ENCODE measurements at regions not wholly inside any gene's neighbourhood (a gene's known extent, or its start where the extent isn't known, plus 50 kb on each side); places are given as distances from the start of the nearest gene placed in this dataset.
"Not testable (repeated sequence)": the region's sequence is repeated elsewhere in the genome, so short reads cannot be mapped to it uniquely, and the experiment has no call there.

- DNase-seq = not testable (repeated sequence)
Measured at GRCh38 chr4:18688351-18688750, 666.8 kb upstream of the LCORL start.

DNA sequence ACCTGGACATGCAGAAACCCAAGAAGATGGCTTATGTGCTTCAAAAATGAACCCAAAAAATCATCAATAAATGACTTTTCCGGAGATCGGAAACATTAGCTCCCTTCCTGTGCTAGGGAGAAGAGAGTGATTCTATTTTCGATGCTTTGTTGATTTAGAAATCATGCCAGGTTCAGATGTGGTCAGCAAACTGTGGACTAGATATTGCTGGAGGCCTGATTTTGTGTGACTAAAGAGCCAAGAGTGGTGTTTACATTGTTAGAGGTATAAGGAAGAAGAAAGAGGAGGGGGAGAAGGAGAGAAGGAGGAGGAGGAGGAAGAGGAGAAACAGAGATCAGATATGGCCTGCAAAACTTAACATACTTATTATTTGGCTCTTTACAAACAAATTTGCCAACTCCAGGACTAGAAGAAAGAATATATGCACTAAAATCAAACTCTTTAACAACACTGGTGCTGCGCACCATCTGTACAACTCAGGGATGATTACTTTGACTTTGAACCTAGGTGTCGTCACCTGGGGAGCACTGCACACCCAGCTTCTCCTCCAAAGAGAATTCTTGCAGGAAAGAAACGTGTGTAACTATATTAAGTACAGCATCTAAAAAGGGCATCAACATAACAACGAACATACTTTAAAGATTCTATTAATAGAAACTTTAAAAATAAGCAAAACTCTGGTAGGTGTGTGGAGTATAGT is 664.9 kb upstream of the LCORL start:
- no peak for DNase-seq

- DNase-seq = no peak
Measured at GRCh38 chr4:18684932-18685331, 663.4 kb upstream of the LCORL start.

DNA sequence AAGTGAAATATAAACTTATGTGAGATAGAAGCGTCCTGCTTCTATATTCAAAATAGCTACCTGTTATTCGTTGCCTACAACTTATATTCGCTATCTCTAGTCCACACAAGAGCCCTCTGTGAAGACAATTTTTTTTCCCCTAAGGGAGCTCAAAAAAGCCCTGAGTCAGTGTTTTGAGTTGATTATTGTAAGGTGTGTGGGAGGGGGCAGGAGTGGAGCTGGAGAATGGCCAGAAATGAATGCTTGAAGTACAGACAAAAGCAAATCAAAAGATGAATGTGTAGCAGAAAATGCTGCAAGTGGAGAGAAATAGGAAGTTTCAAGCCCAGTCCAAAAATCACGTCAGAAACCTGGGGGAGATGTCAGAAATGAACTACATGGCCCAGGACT is 655.0 kb upstream of the LCORL start:
- no peak for DNase-seq

GRCh38 chr4:18675586-18676525 is 654.3 kb upstream of the LCORL start:
- no peak for DNase-seq

- DNase-seq = no peak
Measured at GRCh38 chr4:18670034-18670433, 648.5 kb upstream of the LCORL start.

- no peak for DNase-seq
Measured at GRCh38 chr4:18669390-18669789, 647.8 kb upstream of the LCORL start.

DNA sequence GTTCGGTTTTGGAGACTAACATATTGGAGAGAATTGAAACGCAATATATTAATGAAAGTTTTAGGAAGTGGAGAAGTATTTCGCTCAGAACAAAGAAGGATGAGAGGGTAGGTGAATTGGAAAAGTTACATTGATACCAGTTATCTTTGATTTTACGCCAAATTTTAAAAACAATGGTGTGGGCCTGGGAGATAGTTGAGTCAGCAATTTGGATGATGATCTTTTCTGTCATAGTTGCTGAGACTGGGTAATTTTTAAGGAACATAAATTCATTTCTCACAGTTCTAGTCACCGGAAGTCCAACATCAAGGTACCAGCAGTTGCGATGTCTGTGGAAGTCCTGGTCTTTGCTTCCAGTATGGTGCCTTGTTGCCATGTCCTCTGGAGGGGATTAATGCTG is 644.8 kb upstream of the LCORL start:
- DNase-seq = no peak

DNA sequence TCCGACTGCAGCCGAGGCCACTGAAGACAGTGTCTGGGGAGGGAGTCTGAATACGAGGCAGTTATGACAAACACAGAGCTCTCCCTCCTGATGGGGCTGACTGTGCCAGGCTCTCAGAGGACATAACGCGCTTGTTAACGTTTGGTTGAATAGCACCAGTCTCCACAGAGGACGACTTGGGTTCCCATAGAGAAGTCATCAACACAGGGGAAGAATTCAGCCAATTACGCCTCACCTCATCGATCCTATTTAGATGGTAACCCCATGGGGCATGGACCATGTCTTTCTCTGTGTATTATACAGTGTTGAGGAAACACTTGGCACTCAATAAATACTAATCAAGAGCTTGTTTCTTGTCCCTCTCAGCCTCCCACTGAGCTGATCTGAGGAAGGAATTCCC is 642.6 kb upstream of the LCORL start:
- no peak for DNase-seq

GRCh38 chr4:18645351-18645750 is 623.8 kb upstream of the LCORL start:
- no peak for DNase-seq

- DNase-seq = no peak
Measured at GRCh38 chr4:18641334-18641733, 619.8 kb upstream of the LCORL start.

DNA sequence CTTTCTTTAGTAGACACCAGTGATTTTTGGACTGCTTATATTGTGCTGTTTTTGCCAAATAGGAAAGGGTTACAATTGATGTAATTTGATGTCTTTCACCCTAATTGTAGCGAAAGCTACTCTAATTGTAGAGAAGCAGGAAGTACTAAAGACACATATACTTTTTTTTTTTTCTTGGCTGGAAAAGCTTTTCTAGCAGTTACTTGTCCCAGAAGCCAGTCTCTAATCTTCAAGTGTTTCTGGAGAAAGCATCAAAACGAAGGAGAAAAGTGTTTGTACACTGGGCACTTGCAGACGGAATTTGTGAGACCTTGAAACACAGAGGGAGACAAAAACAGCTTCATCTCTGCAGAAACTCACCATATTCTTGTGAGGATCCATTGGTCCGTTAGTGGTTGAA is 616.5 kb upstream of the LCORL start:
- no peak for DNase-seq

- no peak for DNase-seq
Measured at GRCh38 chr4:18636001-18636585, 614.5 kb upstream of the LCORL start.

DNA sequence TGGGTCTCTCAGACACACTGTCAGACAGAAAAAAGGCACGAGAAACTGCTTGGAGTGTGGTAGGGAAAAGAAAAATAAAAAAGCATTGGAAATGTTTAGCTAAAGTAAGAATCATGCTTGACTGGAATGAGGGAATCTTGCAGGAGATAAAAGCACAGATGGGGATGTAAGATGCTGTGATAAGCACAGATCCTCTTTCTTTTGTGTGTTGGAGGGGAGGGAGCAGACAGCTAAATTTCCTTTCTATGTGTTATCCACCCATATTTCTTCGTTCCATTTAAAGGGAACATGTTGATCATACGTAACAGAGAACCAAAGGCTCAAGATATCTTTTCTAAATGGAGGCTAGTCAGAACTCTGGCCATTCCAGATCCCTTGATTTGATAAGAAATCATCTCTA is 614.0 kb upstream of the LCORL start:
- no peak for DNase-seq

DNA sequence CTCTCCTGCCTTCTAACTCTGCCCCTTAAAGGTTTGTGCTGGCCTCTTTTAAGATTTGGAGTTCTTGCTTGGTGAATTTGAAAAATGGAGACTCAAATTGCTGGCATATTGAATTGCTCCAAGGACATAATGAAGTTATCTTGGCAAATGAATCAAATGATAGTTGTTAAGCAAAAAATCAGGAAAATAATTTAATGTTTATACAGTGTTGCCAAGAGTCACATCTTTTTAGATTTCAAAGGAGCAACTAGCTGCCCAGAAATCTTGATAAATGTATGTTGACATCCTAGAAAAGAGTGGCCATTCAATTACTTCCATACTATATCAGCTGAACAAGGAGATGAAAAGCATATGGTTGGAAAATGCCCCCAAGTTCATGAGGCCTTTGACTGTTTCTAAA is 610.0 kb upstream of the LCORL start:
- no peak for DNase-seq

DNA sequence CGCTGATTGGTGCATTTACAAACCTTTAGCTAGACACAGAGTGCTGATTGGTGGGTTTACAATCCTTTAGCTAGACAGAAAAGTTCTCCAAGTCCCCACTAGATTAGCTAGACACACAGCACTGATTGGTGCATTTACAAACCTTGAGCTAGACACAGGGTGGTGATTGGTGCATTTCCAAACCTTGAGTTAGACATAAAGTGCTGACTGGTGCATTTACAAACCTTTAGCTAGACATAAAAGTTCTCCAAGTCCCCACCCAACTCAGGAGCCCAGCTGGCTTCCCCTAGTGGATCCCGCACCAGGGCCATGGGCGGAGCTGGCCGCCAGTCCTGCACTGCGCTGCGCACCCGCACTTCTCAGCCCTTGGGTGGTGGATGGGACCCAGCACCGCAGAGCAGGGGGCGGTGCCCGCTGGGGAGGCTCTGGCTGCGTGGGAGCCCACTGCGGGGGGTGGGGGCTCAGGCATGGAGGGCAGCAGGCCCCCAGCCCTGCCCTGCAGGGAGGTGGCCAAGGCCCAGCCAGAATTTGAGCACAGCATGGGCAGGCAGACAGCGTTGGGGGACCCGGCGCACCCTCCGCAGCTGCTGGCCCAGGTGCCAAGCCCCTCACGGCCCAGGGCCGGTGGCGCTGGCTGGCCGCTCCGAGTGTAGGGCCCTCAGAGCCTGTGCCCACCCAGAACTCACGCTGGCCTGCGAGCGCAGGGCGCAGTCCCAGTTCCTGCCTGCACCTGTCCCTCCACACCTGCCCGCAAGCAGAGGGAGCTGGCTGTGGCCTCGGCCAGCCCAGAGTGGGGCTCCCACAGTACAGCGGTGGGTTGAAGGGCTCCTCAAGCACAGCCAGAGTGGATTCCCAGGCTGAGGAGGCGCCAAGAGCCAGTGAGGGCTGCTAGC is 608.9 kb upstream of the LCORL start:
- no peak for DNase-seq

GRCh38 chr4:18627447-18628005 is 606.0 kb upstream of the LCORL start:
- no peak for DNase-seq

DNA sequence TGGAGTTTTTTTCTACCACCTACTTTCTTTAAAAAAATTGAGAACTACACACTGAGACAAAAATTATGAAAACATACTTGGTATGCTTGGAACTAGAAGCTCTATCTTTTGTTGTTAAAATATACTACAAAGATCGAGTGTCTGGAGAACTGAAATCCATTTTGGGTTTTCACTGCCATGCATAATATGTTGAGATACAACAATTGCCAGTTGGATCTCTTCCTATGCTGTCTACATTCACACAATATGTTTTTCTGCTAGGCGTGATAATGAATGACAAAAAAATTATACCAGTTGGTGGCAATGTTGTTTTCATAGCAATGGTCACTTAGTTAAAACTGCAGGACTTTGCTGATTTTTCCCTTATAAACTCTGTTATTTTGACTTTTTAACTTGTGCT is 605.4 kb upstream of the LCORL start:
- no peak for DNase-seq

GRCh38 chr4:18626366-18626765 is 604.8 kb upstream of the LCORL start:
- DNase-seq = no peak

DNA sequence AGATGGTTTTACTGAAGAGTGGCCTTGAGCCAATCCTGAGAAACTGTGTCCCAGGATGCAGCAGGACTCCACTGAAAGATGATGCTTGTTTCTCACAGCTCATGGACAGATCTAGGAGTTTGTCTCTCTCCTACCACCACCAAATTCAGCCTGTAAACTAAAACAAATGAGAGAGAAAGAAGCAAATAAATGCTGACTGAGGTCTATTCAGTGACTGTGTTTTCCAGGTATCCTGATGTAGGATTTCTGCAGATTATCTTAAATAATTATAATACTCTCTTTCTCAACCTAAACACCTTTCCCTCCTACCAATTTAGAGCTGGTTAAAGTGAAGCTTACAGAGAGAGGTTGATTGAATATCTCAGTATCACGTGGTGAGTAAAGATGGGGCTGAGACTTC is 599.6 kb upstream of the LCORL start:
- DNase-seq = no peak

DNA sequence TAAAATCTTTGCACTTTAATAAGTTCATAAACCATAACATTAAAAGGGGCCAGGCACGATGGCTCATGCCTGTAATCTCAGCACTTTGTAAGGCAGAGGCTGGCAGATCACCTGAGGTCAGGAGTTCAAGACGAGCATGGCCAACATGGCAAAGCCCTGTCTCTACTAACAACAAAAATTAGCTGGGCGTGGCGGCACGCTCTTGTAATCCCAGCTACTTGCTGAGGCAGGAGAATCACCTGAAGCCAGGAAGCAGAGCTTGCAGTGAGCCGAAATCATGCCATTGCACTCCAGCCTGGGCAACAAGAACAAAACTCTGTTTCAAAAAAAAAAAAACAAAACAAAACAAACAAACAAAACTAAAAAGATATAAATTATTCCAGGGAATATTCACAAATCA is 595.2 kb upstream of the LCORL start:
- DNase-seq = no peak

DNA sequence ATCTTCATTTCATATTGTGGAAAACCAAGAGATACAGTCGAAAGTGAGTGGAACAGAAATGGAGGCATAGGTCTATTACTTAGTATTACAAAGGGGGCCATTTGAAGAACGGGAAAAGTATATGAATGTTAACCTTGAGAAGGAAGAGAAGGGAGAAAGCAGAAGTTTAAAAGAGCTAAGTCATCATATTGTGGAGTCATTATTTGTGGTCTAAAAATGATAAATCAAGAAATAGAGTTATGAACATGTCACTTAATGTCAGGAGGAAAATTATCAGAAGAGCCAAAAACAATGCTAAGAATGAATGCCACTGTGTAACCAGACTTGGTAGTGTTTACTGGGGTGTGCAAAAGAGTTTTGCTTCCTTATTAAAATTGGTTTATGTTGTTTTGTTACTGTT is 589.5 kb upstream of the LCORL start:
- DNase-seq = no peak

Measured in stimulated activated naive CD4-positive, alpha-beta T cell treated with Interleukin-2 at 50 U/mL for 16 hours (primary cell).